Caco-2 (cell line): ENCODE measurements at regions not wholly inside any gene's neighbourhood (a gene's known extent, or its start where the extent isn't known, plus 50 kb on each side); places are given as distances from the start of the nearest gene placed in this dataset.

Experiments used
- BruUV-seq: library from RNA; stranded (reverse); fragments of 400-500 nt; replicated peaks from 2 replicates; lab custom pipeline; 2021; lab: Mats Ljungman, UMichigan
- CTCF ChIA-PET: fragments of 300-600 bp; sonication (Branson Sonifier 250); formaldehyde crosslinking; loops from one replicate; lab custom pipeline; 2022; ENCODE audit warnings: antibody characterized with exemption; lab: Charles Lee
- POLR2A ChIA-PET: fragments of 300-600 bp; sonication (Branson Sonifier 250); formaldehyde crosslinking; loops from one replicate; lab custom pipeline; 2022; ENCODE audit warnings: antibody characterized with exemption; lab: Charles Lee
- DNase-seq, 2 experiments: peaks; one replicate each; pipeline versions ENCODE4 v3.0.0 to v3.0.0-alpha.2; 2020 to 2022
- H3K27me3 ChIP-seq: replicated peaks from 2 replicates; pipeline ENCODE4 v1.6.0; 2011; ENCODE audit warnings: low read length; ENCODE audit not compliant: control insufficient read depth, insufficient read depth
- H3K36me3 ChIP-seq: 2 replicates; pipeline ENCODE4 v1.5.1; 2011; ENCODE audit warnings: low read length; ENCODE audit not compliant: control insufficient read depth, insufficient read depth
- H3K4me1 ChIP-seq: fragments of 250-450 bp; sonication (Bioruptor Pico); 2 replicates; pipeline ENCODE4 v1.5.1; 2020; ENCODE audit warnings: mild to moderate bottlenecking
- H3K4me3 ChIP-seq: 2 replicates; pipeline ENCODE4 v1.5.1; 2011; ENCODE audit warnings: low read depth, mild to moderate bottlenecking, control low read depth, low read length
- H3K9me3 ChIP-seq: fragments of 250-450 bp; sonication (Bioruptor Pico); 2 replicates; pipeline ENCODE4 v1.5.1; 2020; ENCODE audit warnings: mild to moderate bottlenecking, moderate library complexity
- H3K27ac Mint-ChIP-seq: one replicate; pipeline ENCODE4 v1.8.0; 2022; ENCODE audit warnings: mixed read lengths; ENCODE audit not compliant: unreplicated experiment
- H3K27me3 Mint-ChIP-seq: one replicate; pipeline ENCODE4 v1.8.0; 2022; ENCODE audit warnings: mixed read lengths; ENCODE audit not compliant: insufficient read depth, unreplicated experiment
- H3K36me3 Mint-ChIP-seq: one replicate; pipeline ENCODE4 v1.8.0; 2022; ENCODE audit warnings: mild to moderate bottlenecking, mixed read lengths; ENCODE audit not compliant: insufficient read depth, unreplicated experiment
- H3K4me1 Mint-ChIP-seq: one replicate; pipeline ENCODE4 v1.8.0; 2022; ENCODE audit warnings: low read depth, mixed read lengths; ENCODE audit not compliant: unreplicated experiment
- H3K4me3 Mint-ChIP-seq: one replicate; pipeline ENCODE4 v1.8.0; 2022; ENCODE audit warnings: mild to moderate bottlenecking, moderate library complexity, mixed read lengths; ENCODE audit not compliant: unreplicated experiment
- H3K9me3 Mint-ChIP-seq: one replicate; pipeline ENCODE4 v1.8.0; 2022; ENCODE audit warnings: mixed read lengths; ENCODE audit not compliant: unreplicated experiment
- CTCF ChIP-seq, 2 experiments: fragments of 200-600 bp in 1 of 2; IDR thresholded peaks; 1 replicate in 1 of 2; 2 replicates in 1 of 2; pipeline versions ENCODE4 v1.5.1 to v1.8.0; 2011 to 2022; ENCODE audit warnings: antibody characterized with exemption in 1 of 2, control low read depth in 1 of 2, inconsistent platforms in 1 of 2, low read depth in 1 of 2, low read length in 1 of 2, mild to moderate bottlenecking in 1 of 2, moderate library complexity in 1 of 2; ENCODE audit not compliant: insufficient read depth in 1 of 2, severe bottlenecking in 1 of 2, unreplicated experiment in 1 of 2
- intact Hi-C: fragments of 100-400 bp; cut with micrococcal nuclease; formaldehyde crosslinking; loops from one replicate; pipeline ENCODE4 v1.10.0; 2022; ENCODE audit not compliant: unreplicated experiment

DNA sequence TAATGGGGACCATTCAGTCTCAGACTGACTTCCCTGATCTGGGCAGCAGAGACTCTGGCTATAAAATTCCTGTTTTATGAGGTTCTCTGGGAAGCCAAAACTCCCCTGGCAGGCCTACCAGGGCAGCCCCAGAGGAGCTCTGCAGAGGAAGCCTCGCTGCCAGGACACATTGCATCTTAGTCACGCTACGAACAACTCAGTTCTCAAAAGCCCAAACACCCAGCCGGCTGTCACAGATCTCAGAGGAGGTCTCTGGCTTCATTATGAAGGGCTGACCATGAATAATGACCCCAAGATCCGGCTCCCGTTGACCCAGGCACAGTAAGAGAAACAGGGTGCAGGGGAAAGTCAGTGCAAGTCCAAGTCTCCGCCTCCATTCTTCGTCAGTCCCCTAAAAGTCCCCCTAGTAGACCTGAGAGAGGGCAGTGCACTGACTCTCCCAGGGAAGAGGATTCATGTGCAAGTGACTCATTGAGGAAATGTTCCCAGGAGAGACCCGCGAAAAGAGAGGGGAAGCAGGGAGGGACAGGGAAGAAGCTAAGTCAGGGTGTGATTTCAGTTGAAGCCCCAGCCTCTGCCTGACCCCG is 212.3 kb downstream of the CYP26B1 start:
- no peak for TF ChIP-seq CTCF (IDR thresholded peaks at IDR 0.05; ENCODE audit: insufficient read depth in 1 of 2, low read depth in 1 of 2, low read length in 1 of 2, severe bottlenecking in 1 of 2, unreplicated experiment in 1 of 2)
- Histone ChIP-seq H3K36me3 (no peaks in the 10 kb centered on the region), H3K4me3 (no peak overlapping the region), H3K4me1 (no peaks in the 10 kb centered on the region), H3K27me3 (no peaks in the 10 kb centered on the region), H3K9me3 (no peaks in the 10 kb centered on the region)
- Mint-ChIP-seq H3K9me3 (no peaks in the 10 kb centered on the region), H3K27ac (no peak overlapping the region), H3K4me1 (no peaks in the 10 kb centered on the region), H3K4me3 (no peak overlapping the region), H3K27me3 (peaks cover 2% of the 10 kb centered on the region), H3K36me3 (no peaks in the 10 kb centered on the region)
- POLR2A ChIA-PET = no interaction called here
- intact Hi-C loops = no loop called here
- no peak for DNase-seq
- no TSS peak for BruUV-seq
- CTCF ChIA-PET = interaction anchor here (1.7 kb wide), 1 partner anchor 215 kb away, joined by 20 read pairs; no protein-coding TSS in a partner anchor

DNA sequence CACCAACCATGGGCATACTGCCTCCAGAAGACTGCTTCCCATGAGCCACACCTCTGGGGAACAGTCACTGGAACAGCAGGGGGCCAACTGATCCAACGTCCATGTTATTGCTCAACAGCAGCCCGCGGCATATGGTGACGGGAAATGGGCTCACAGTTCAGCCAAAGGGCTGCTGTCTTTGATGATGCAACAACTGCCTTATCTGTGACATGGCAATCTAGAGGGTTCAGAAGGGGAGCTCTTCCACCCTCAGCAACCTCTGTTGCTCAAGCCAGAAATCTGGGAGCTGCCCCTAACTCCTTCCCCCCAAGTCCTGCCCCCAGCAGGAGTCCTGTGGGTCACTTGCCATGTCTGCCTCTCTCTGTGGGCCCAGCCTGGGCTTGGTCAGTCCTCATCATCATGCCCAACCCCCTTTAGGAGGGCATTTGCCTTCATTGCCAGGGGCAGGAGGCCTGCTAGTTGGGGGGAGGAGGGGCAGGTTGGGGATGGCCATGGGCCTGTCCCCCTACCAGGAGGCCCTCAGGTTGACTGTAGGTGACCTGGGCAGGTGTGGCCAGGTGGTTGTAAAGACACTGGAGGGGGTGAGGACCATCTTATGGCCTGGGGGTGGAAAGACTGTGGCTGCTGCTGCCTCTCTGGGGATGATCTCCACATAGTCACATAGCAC is 212.9 kb downstream of the CYP26B1 start:
- no peaks in the 10 kb centered on the region for H3K27me3 ChIP-seq
- CTCF ChIA-PET = interaction anchor here (1.0 to 1.7 kb wide), 2 partner anchors 11 to 216 kb away, joined by 9 to 20 read pairs; no protein-coding TSS in a partner anchor
- no peaks in the 10 kb centered on the region for H3K4me1 Mint-ChIP-seq
- no peak for TF ChIP-seq CTCF (IDR thresholded peaks at IDR 0.05; ENCODE audit: insufficient read depth in 1 of 2, low read depth in 1 of 2, low read length in 1 of 2, severe bottlenecking in 1 of 2, unreplicated experiment in 1 of 2)
- H3K9me3 ChIP-seq = no peaks in the 10 kb centered on the region
- POLR2A ChIA-PET = no interaction called here
- no peak overlapping the region for H3K27ac Mint-ChIP-seq
- BruUV-seq = no TSS peak
- intact Hi-C loops = no loop called here
- H3K36me3 Mint-ChIP-seq = no peaks in the 10 kb centered on the region
- H3K4me3 ChIP-seq = no peak overlapping the region
- H3K36me3 ChIP-seq = no peaks in the 10 kb centered on the region
- peak in 1 of 2 experiments; percentile 26 for DNase-seq
- H3K4me1 ChIP-seq = no peaks in the 10 kb centered on the region
- H3K27me3 Mint-ChIP-seq = peaks cover 2% of the 10 kb centered on the region
- no peak overlapping the region for H3K4me3 Mint-ChIP-seq
- no peaks in the 10 kb centered on the region for H3K9me3 Mint-ChIP-seq

GRCh38 chr2:71934320-71934593 is 213.4 kb downstream of the CYP26B1 start:
- no peak for DNase-seq
- H3K9me3 ChIP-seq = no peaks in the 10 kb centered on the region
- POLR2A ChIA-PET = no interaction called here
- no peaks in the 10 kb centered on the region for H3K4me1 ChIP-seq
- no peak for TF ChIP-seq CTCF (IDR thresholded peaks at IDR 0.05; ENCODE audit: insufficient read depth in 1 of 2, low read depth in 1 of 2, low read length in 1 of 2, severe bottlenecking in 1 of 2, unreplicated experiment in 1 of 2)
- Mint-ChIP-seq H3K27ac (no peak overlapping the region), H3K4me1 (no peaks in the 10 kb centered on the region), H3K36me3 (no peaks in the 10 kb centered on the region), H3K4me3 (no peak overlapping the region), H3K27me3 (peaks cover 2% of the 10 kb centered on the region), H3K9me3 (no peaks in the 10 kb centered on the region)
- no peaks in the 10 kb centered on the region for H3K36me3 ChIP-seq
- H3K27me3 ChIP-seq = no peaks in the 10 kb centered on the region
- BruUV-seq = no TSS peak
- no peak overlapping the region for H3K4me3 ChIP-seq
- intact Hi-C loops = no loop called here
- CTCF ChIA-PET = interaction anchor here (1.0 to 1.7 kb wide), 2 partner anchors 10 to 216 kb away, joined by 9 to 20 read pairs; no protein-coding TSS in a partner anchor
